Activated B cell treated with CpG ODN at 0.5 μM for 24 hours (primary cell): ENCODE measurements at regions not wholly inside any gene's neighbourhood (a gene's known extent, or its start where the extent isn't known, plus 50 kb on each side); places are given as distances from the start of the nearest gene placed in this dataset.

Experiments used
- ATAC-seq: fragments of 200-7000 bp; cut with Tn5 transposase; one replicate; pipeline ENCODE4 v1.10.0; 2021; ENCODE audit warnings: low read depth, mild to moderate bottlenecking, moderate library complexity
- CTCF ChIA-PET: fragments of 350-600 bp; sonication (Branson Sonifier 250); formaldehyde crosslinking; loops from one replicate; lab custom pipeline; 2021; ENCODE audit warnings: antibody characterized with exemption; lab: Charles Lee
- POLR2A ChIA-PET: fragments of 350-600 bp; sonication (Branson Sonifier 250); formaldehyde crosslinking; loops from one replicate; lab custom pipeline; 2021; ENCODE audit warnings: antibody characterized with exemption; lab: Charles Lee
- DNase-seq: peaks from one replicate; pipeline ENCODE4 v3.0.0; 2022
- H3K27ac Mint-ChIP-seq: one replicate; pipeline ENCODE4 v1.8.0; 2020; ENCODE audit warnings: mixed read lengths
- H3K27me3 Mint-ChIP-seq: one replicate; pipeline ENCODE4 v1.8.0; 2021; ENCODE audit warnings: mixed read lengths
- H3K36me3 Mint-ChIP-seq: one replicate; pipeline ENCODE4 v1.8.0; 2021; ENCODE audit warnings: low read depth, mixed read lengths
- H3K4me1 Mint-ChIP-seq: one replicate; pipeline ENCODE4 v1.8.0; 2021; ENCODE audit warnings: mixed read lengths
- H3K4me3 Mint-ChIP-seq: one replicate; pipeline ENCODE4 v1.8.0; 2020; ENCODE audit warnings: mild to moderate bottlenecking, mixed read lengths
- H3K9me3 Mint-ChIP-seq: one replicate; pipeline ENCODE4 v1.8.0; 2020; ENCODE audit warnings: mixed read lengths
- intact Hi-C: fragments of 100-400 bp; cut with micrococcal nuclease; formaldehyde crosslinking; loops from one replicate; pipeline ENCODE4 v1.15.1; 2024
- TF ChIP-seq, protein P1 (sequence below): fragments of 200-600 bp; IDR thresholded peaks from one replicate; pipeline ENCODE4 v1.8.0; 2022; ENCODE audit warnings: antibody characterized with exemption, mild to moderate bottlenecking

- intact Hi-C loops = no loop called here
- Mint-ChIP-seq H3K27me3 (no peaks in the 10 kb centered on the region), H3K27ac (no peak overlapping the region), H3K36me3 (no peaks in the 10 kb centered on the region), H3K4me3 (no peak overlapping the region), H3K4me1 (no peaks in the 10 kb centered on the region), H3K9me3 (no peaks in the 10 kb centered on the region)
- TF ChIP-seq, protein P1, sequence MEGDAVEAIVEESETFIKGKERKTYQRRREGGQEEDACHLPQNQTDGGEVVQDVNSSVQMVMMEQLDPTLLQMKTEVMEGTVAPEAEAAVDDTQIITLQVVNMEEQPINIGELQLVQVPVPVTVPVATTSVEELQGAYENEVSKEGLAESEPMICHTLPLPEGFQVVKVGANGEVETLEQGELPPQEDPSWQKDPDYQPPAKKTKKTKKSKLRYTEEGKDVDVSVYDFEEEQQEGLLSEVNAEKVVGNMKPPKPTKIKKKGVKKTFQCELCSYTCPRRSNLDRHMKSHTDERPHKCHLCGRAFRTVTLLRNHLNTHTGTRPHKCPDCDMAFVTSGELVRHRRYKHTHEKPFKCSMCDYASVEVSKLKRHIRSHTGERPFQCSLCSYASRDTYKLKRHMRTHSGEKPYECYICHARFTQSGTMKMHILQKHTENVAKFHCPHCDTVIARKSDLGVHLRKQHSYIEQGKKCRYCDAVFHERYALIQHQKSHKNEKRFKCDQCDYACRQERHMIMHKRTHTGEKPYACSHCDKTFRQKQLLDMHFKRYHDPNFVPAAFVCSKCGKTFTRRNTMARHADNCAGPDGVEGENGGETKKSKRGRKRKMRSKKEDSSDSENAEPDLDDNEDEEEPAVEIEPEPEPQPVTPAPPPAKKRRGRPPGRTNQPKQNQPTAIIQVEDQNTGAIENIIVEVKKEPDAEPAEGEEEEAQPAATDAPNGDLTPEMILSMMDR = no peak
- no peak for DNase-seq
- ATAC-seq = no peak
- ChIA-PET CTCF (no interaction called here), POLR2A (no interaction called here)
Measured at GRCh38 chr11:38089726-38090125, 1491.7 kb upstream of the RAG2 start.

- POLR2A ChIA-PET = no interaction called here
- Mint-ChIP-seq H3K4me3 (no peak overlapping the region), H3K36me3 (no peaks in the 10 kb centered on the region), H3K9me3 (peaks cover 9% of the 10 kb centered on the region), H3K27ac (no peak overlapping the region), H3K27me3 (no peaks in the 10 kb centered on the region), H3K4me1 (no peaks in the 10 kb centered on the region)
- CTCF ChIA-PET = no interaction called here
- TF ChIP-seq, protein P1 = no peak
- intact Hi-C loops = no loop called here
- DNase-seq = no peak
- ATAC-seq = no peak
Measured at GRCh38 chr11:38060920-38061319, 1462.9 kb upstream of the RAG2 start.

GRCh38 chr11:38060136-38060535, 1462.1 kb upstream of the RAG2 start:
- H3K4me3 Mint-ChIP-seq = no peak overlapping the region
- peaks cover 5% of the 10 kb centered on the region for H3K9me3 Mint-ChIP-seq
- DNase-seq (no peak), ATAC-seq (no peak)
- no peaks in the 10 kb centered on the region for H3K27me3 Mint-ChIP-seq
- no peaks in the 10 kb centered on the region for H3K36me3 Mint-ChIP-seq
- POLR2A ChIA-PET = no interaction called here
- TF ChIP-seq, protein P1 = no peak
- intact Hi-C loops = no loop called here
- H3K27ac Mint-ChIP-seq = no peak overlapping the region
- no peaks in the 10 kb centered on the region for H3K4me1 Mint-ChIP-seq
- CTCF ChIA-PET = no interaction called here

DNA sequence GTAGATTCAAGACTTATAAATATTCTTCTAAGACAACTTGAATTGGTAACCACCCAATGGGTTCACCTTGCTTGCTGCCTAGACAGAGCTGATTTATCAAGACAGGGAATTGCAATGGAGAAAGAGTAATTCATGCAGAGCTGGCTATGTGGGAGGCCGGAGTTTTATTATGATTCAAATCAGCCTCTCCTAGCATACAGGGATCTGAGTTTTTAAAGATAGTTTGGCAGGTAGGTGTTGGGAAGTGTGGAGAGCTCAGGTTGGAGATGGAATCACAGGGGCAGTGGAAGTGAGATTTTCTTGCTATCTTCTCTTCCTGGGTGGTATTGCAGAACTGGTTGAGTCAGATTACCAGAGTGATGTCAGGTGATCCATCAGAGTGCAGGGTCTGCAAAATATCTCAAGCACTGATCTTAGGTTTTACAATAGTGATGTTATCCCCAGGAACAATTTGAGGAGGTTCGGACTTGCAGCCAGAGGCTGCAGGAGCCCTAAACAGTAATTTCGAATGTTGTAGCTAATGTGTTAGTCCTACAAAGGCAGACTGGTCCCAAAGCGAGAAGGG, 1448.6 kb upstream of the RAG2 start:
- Mint-ChIP-seq H3K4me3 (no peak overlapping the region), H3K27me3 (no peaks in the 10 kb centered on the region), H3K4me1 (no peaks in the 10 kb centered on the region), H3K9me3 (peaks cover 7% of the 10 kb centered on the region), H3K27ac (no peak overlapping the region), H3K36me3 (no peaks in the 10 kb centered on the region)
- TF ChIP-seq, protein P1 = no peak
- ChIA-PET CTCF (no interaction called here), POLR2A (no interaction called here)
- ATAC-seq (no peak), DNase-seq (no peak)
- intact Hi-C loops = no loop called here

DNA sequence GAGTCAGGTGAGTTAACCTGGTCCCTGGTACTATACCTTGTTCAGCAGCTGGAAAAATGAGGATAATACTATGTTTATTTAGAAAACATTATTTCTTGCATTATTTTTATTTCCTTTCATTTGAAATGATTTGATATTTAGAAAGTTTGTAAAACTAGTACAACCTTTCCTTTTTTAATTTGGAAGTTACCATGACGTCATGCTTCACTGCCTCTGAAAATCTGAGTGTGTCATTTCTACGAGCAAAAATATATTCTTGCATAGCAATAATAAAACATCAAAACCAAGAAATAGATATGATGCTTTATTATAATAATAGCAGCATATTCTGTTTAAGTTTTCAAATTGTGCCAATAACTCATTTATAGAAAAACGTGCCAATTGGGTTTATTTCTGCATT, 1445.0 kb upstream of the RAG2 start:
- ATAC-seq (no peak), DNase-seq (no peak)
- no peaks in the 10 kb centered on the region for H3K4me1 Mint-ChIP-seq
- H3K27me3 Mint-ChIP-seq = no peaks in the 10 kb centered on the region
- no peak overlapping the region for H3K4me3 Mint-ChIP-seq
- no peak overlapping the region for H3K27ac Mint-ChIP-seq
- ChIA-PET POLR2A (no interaction called here), CTCF (no interaction called here)
- peaks cover 5% of the 10 kb centered on the region for H3K9me3 Mint-ChIP-seq
- H3K36me3 Mint-ChIP-seq = no peaks in the 10 kb centered on the region
- TF ChIP-seq, protein P1 = no peak
- intact Hi-C loops = no loop called here
